ENCODE measurements at regions not wholly inside any gene's neighbourhood (a gene's known extent, or its start where the extent isn't known, plus 50 kb on each side); places are given as distances from the start of the nearest gene placed in this dataset.

- TF ChIP-seq CTCF (IDR thresholded peaks at IDR 0.05) (no peak), POLR2A (IDR thresholded peaks at IDR 0.05) (no peak)
Observed at GRCh38 chr3:30553641-30554316, 52.6 kb upstream of the TGFBR2 start.
